OCI-LY7 (cell line): ENCODE measurements at regions not wholly inside any gene's neighbourhood (a gene's known extent, or its start where the extent isn't known, plus 50 kb on each side); places are given as distances from the start of the nearest gene placed in this dataset.
"Not testable (repeated sequence)": the region's sequence is repeated elsewhere in the genome, so short reads cannot be mapped to it uniquely, and the experiment has no call there.

Experiments used
- BruUV-seq: library from RNA; stranded (reverse); fragments of 400-500 nt; replicated peaks from 2 replicates; lab custom pipeline; 2021; lab: Mats Ljungman, UMichigan
- CTCF ChIA-PET: fragments of 300-600 bp; sonication (Branson Sonifier 250); formaldehyde crosslinking; loops from one replicate; lab custom pipeline; 2022; ENCODE audit warnings: antibody characterized with exemption; ENCODE audit not compliant: unreplicated experiment; lab: Charles Lee
- POLR2A ChIA-PET: fragments of 300-600 bp; sonication (Branson Sonifier 250); formaldehyde crosslinking; loops from one replicate; lab custom pipeline; 2022; ENCODE audit warnings: antibody characterized with exemption; lab: Charles Lee
- DNase-seq: peaks from one replicate; pipeline ENCODE4 v3.0.0-alpha.2; 2015; ENCODE audit warnings: low spot score
- H2AFZ ChIP-seq: fragments of 200-600 bp; sonication (generic), shearing (Covaris generic); 2 replicates; pipeline ENCODE4 v1.6.1; 2014; ENCODE audit warnings: mild to moderate bottlenecking, antibody characterized with exemption, low read length, moderate library complexity
- H3K27ac ChIP-seq: fragments of 200-600 bp; sonication (generic); 2 replicates; pipeline ENCODE4 v1.5.1; 2014; ENCODE audit warnings: mixed run types, low read depth, mild to moderate bottlenecking, moderate library complexity, low read length, inconsistent platforms; ENCODE audit not compliant: poor library complexity, severe bottlenecking
- H3K36me3 ChIP-seq: fragments of 200-600 bp; sonication (generic); 2 replicates; pipeline ENCODE4 v1.6.1; 2014; ENCODE audit warnings: mild to moderate bottlenecking, antibody characterized with exemption, low read length, moderate library complexity, mixed read lengths; ENCODE audit not compliant: insufficient read depth
- H3K4me1 ChIP-seq: fragments of 200-600 bp; sonication (generic); 2 replicates; pipeline ENCODE4 v1.5.1; 2014; ENCODE audit warnings: mild to moderate bottlenecking, low read length; ENCODE audit not compliant: insufficient read depth, poor library complexity, severe bottlenecking
- H3K4me2 ChIP-seq: fragments of 200-600 bp; sonication (generic); 2 replicates; pipeline ENCODE4 v1.6.1; 2014; ENCODE audit warnings: mild to moderate bottlenecking, low read length
- H3K4me3 ChIP-seq: fragments of 200-600 bp; sonication (generic); 2 replicates; pipeline ENCODE4 v1.5.1; 2014; ENCODE audit warnings: mild to moderate bottlenecking, low read depth, low read length; ENCODE audit not compliant: poor library complexity, severe bottlenecking
- H3K79me2 ChIP-seq: fragments of 200-600 bp; sonication (generic); 2 replicates; pipeline ENCODE4 v1.6.1; 2016; ENCODE audit warnings: low read depth, mild to moderate bottlenecking, low read length, moderate library complexity, mixed read lengths; ENCODE audit not compliant: insufficient read depth
- H3K9me2 ChIP-seq: fragments of 200-600 bp; sonication (generic); 2 replicates; pipeline ENCODE4 v1.6.1; 2016; ENCODE audit warnings: mild to moderate bottlenecking, low read length, mixed read lengths; ENCODE audit not compliant: insufficient read depth
- H3K9me3 ChIP-seq: fragments of 200-600 bp; sonication (generic); 2 replicates; pipeline ENCODE4 v1.6.1; 2014; ENCODE audit warnings: mild to moderate bottlenecking, mixed run types, low read length, mixed read lengths
- H4K20me1 ChIP-seq: fragments of 200-600 bp; sonication (generic); 2 replicates; pipeline ENCODE4 v1.6.1; 2014; ENCODE audit warnings: mild to moderate bottlenecking, antibody characterized with exemption, low read length, moderate library complexity, mixed read lengths; ENCODE audit not compliant: insufficient read depth
- EZH2phosphoT487 ChIP-seq: fragments of 200-600 bp; sonication (generic); IDR thresholded peaks from 2 replicates; pipeline ENCODE4 v1.6.1; 2018; ENCODE audit warnings: low read depth, borderline replicate concordance, mild to moderate bottlenecking, mixed run types, antibody characterized with exemption, low read length, moderate library complexity, mixed read lengths
- intact Hi-C: fragments of 100-400 bp; cut with micrococcal nuclease; formaldehyde crosslinking; loops from one replicate; pipeline ENCODE4 v1.10.0; 2022; ENCODE audit not compliant: unreplicated experiment
- TF ChIP-seq, protein P1 (sequence below): fragments of 200-600 bp; sonication (generic); conservative IDR thresholded peaks from 2 replicates; pipeline ENCODE4 v1.5.1; 2014; ENCODE audit warnings: mild to moderate bottlenecking, antibody characterized with exemption, low read length, moderate library complexity, mixed read lengths

DNA sequence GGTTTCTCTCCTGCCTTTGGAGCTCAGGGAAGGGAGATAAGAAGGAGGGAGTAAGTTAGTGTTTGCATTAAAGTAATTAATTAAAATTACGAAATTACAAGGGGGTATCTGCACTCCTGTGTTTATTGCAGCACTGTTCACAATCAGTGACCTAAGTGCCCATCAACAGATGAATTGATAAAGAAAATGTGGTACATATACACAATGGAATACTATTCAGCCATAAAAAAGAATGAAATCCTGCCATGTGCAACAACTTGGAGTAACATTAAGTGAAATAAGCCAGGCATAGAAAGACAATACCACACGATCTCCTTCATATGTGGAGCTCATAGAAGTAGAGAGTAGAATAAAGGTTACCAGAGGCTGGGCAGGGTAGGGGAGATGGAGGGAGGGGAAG lies 202.0 kb downstream of the SHQ1 start:
- ChIA-PET POLR2A (no interaction called here), CTCF (no interaction called here)
- Histone ChIP-seq H3K4me2 (no peak overlapping the region), H3K79me2 (no peaks in the 10 kb centered on the region), H4K20me1 (no peaks in the 10 kb centered on the region), H3K36me3 (no peaks in the 10 kb centered on the region), H3K9me3 (no peaks in the 10 kb centered on the region), H3K4me3 (no peak overlapping the region), H3K27ac (no peak overlapping the region), H3K4me1 (no peaks in the 10 kb centered on the region), H3K9me2 (no peaks in the 10 kb centered on the region), H2AFZ (no peak overlapping the region)
- intact Hi-C loops, result no loop called here
- no peak for DNase-seq
- TF ChIP-seq, protein P1, sequence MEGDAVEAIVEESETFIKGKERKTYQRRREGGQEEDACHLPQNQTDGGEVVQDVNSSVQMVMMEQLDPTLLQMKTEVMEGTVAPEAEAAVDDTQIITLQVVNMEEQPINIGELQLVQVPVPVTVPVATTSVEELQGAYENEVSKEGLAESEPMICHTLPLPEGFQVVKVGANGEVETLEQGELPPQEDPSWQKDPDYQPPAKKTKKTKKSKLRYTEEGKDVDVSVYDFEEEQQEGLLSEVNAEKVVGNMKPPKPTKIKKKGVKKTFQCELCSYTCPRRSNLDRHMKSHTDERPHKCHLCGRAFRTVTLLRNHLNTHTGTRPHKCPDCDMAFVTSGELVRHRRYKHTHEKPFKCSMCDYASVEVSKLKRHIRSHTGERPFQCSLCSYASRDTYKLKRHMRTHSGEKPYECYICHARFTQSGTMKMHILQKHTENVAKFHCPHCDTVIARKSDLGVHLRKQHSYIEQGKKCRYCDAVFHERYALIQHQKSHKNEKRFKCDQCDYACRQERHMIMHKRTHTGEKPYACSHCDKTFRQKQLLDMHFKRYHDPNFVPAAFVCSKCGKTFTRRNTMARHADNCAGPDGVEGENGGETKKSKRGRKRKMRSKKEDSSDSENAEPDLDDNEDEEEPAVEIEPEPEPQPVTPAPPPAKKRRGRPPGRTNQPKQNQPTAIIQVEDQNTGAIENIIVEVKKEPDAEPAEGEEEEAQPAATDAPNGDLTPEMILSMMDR, result no peak
- TF ChIP-seq EZH2phosphoT487, result no peak
- no TSS peak for BruUV-seq

DNA sequence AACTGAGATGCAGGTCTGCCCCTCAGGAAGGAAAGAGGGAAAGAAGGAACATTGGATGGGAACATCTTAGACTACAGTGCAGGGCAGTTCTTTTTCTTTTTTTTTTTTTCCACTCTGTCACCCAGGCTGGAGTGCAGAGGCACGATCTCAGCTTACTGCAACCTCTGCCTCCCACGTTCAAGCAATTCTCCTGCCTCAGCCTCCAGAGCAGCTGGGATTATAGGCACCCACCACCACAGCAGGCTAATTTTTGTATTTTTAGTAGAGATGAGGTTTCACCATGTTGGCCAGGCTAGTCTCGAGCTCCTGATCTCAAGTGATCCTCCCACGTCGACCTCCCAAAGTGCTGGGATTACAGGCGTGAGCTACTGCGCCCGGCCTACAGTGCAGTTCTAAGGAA lies 204.6 kb downstream of the SHQ1 start:
- H3K27ac ChIP-seq, H3K4me2 ChIP-seq, H3K9me3 ChIP-seq, BruUV-seq, H3K36me3 ChIP-seq, DNase-seq, H3K79me2 ChIP-seq, H4K20me1 ChIP-seq, H3K9me2 ChIP-seq, H2AFZ ChIP-seq, H3K4me1 ChIP-seq, intact Hi-C loops, H3K4me3 ChIP-seq, CTCF ChIA-PET: not testable (repeated sequence)
- POLR2A ChIA-PET, result interaction anchor here (1.2 kb wide), 1 partner anchor 9 kb away, joined by 4 read pairs; no protein-coding TSS in a partner anchor

DNA sequence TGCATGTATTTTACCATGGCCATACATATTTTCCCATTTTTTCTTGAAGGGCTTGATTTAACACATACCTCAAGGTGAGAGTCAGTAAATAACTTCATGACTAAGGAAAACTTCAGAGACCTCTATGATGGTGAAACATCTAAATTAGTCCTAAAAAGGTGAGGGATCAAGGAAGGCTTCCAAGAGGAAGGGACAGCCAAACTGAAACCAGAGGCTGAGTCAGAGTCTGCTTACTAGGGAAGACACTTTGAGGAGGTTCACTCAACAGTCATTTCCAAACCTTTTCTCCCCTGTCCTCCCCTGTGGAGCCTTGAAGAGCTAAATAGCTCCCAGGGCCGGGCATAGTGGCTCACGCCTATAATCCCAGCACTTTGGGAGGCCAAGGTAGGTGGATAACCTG lies 206.6 kb downstream of the SHQ1 start:
- ChIA-PET POLR2A (interaction anchor here (1.0 kb wide), 1 partner anchor 18 kb away, joined by 3 read pairs; no protein-coding TSS in a partner anchor), CTCF (no interaction called here)
- Histone ChIP-seq H3K36me3 (no peaks in the 10 kb centered on the region), H4K20me1 (no peaks in the 10 kb centered on the region), H3K4me1 (no peaks in the 10 kb centered on the region), H3K4me3 (no peak overlapping the region), H3K27ac (no peak overlapping the region), H2AFZ (no peak overlapping the region), H3K4me2 (no peak overlapping the region), H3K9me2 (no peaks in the 10 kb centered on the region), H3K79me2 (no peaks in the 10 kb centered on the region), H3K9me3 (no peaks in the 10 kb centered on the region)
- TF ChIP-seq EZH2phosphoT487, result no peak
- TF ChIP-seq, protein P1, result no peak
- no TSS peak for BruUV-seq
- intact Hi-C loops, result no loop called here
- no peak for DNase-seq
